HUES48 (cell line): ENCODE measurements at regions not wholly inside any gene's neighbourhood (a gene's known extent, or its start where the extent isn't known, plus 50 kb on each side); places are given as distances from the start of the nearest gene placed in this dataset.

Source experiments
- H3K27ac ChIP-seq: one replicate; pipeline ENCODE4 v1.7.0; 2013; ENCODE audit warnings: low read depth, low read length, inconsistent platforms
- H3K27me3 ChIP-seq: 2 replicates; pipeline ENCODE4 v1.6.1; 2013; ENCODE audit warnings: mild to moderate bottlenecking, low read length; ENCODE audit not compliant: control insufficient read depth, insufficient read depth
- H3K36me3 ChIP-seq: 2 replicates; pipeline ENCODE4 v1.6.1; 2013; ENCODE audit warnings: low read length; ENCODE audit not compliant: control insufficient read depth, insufficient read depth
- H3K4me1 ChIP-seq: 2 replicates; pipeline ENCODE4 v1.6.1; 2013; ENCODE audit warnings: mild to moderate bottlenecking, low read length; ENCODE audit not compliant: control insufficient read depth, insufficient read depth
- H3K4me3 ChIP-seq: 2 replicates; pipeline ENCODE4 v1.5.1; 2013; ENCODE audit warnings: mild to moderate bottlenecking, low read depth, low read length
- H3K9ac ChIP-seq: 2 replicates; pipeline ENCODE4 v1.6.1; 2013; ENCODE audit warnings: mild to moderate bottlenecking, low read depth, low read length, moderate library complexity
- H3K9me3 ChIP-seq: 2 replicates; pipeline ENCODE4 v1.6.1; 2013; ENCODE audit warnings: low read length; ENCODE audit not compliant: control insufficient read depth, insufficient read depth

DNA sequence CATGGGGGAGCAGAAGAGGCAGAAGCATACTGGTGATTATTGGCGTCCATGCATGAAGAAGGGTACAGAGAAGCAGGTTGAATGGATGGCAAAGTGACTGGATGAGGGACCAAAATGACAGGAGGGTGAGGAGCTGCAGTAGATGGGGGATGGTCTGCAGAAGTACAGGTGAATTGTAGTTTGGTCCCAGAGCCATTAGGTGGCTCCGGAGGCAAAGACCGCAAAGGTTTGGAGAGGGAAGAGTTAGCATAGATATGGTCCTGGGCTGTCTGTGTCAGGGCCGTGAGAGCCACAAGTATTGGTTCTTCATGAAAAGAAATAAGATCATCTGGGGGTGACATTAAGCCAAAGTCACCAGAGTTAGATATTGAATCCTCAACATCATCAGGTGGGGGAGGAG is 59.0 kb upstream of the ZNF726 start:
- Histone ChIP-seq H3K4me3 (no peak overlapping the region), H3K9me3 (peaks cover 62% of the 10 kb centered on the region), H3K27me3 (no peaks in the 10 kb centered on the region), H3K9ac (no peak overlapping the region), H3K27ac (no peak overlapping the region), H3K36me3 (no peaks in the 10 kb centered on the region), H3K4me1 (no peaks in the 10 kb centered on the region)

DNA sequence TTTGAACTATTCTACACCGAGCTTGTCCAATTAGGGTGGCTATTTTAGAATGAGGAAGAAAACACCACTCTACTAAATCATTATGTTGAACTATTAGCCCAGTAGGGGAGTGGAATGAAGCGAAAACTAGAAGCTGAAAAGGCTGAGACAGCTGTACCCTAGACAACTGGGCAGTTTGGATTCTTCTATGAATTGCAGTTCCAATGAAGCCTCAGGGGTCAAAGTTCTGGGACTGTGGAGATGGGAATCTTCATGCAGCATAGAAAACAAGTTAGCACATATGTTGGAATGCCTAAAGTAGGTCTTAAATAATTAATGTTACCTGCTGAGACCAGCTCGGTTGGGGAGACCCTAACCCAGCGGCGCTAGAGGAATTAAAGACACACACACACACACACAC is 62.7 kb upstream of the ZNF726 start:
- Histone ChIP-seq H3K9me3 (peaks cover 57% of the 10 kb centered on the region), H3K9ac (no peak overlapping the region), H3K4me3 (no peak overlapping the region), H3K4me1 (no peaks in the 10 kb centered on the region), H3K27me3 (no peaks in the 10 kb centered on the region), H3K36me3 (no peaks in the 10 kb centered on the region), H3K27ac (no peak overlapping the region)

DNA sequence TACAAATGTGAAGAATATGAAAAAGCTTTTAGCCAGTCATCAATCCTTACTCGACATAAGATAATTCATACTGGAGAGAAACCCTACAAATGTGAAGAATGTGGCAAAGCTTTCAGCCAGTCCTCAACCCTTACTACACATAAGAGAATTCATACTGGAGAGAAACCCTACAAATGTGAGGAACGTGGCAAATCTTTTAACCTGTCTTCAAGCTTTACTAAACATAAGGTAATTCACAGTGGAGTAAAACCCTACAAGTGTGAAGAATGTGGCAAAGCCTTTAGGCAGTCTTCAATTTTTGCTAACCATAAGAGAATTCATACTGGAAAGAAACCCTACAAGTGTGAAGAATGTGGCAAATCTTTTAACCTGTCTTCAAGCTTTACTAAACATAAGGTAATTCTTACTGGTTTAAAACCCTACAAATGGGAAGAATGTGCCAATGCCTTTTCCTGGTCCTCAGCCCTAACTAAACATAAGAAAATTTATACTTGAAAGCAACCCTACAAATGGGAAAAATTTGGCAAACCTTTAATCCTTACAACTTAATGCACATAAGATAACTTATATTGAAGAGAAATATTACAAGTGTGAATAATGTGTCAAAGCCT is 74.1 kb upstream of the ZNF681 start:
- Histone ChIP-seq H3K9me3 (peaks cover 90% of the 10 kb centered on the region), H3K4me3 (no peak overlapping the region), H3K27ac (no peak overlapping the region), H3K27me3 (no peaks in the 10 kb centered on the region), H3K36me3 (no peaks in the 10 kb centered on the region), H3K9ac (no peak overlapping the region), H3K4me1 (no peaks in the 10 kb centered on the region)

DNA sequence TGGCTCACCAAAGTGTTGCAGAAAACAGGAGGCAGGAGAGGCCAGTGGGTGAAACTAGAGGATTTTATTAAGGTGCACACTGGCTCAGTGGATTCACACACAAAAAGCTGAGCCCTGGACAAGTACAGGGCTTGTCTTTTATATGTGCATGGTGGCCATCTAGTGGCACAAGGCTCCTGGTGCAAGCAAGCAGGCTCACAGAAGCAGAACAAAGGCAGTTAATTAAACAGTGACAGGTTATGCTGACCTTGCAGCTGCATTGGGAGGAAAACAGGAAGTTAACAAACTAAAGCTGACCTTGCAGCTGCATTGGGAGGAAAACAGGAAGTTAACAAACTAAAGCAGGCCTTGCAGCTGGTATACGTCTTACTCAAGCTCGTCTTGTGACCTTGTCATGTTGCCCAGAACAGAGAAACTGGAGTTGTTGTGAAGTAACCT is 65.3 kb upstream of the ZNF681 start:
- Histone ChIP-seq H3K4me1 (no peaks in the 10 kb centered on the region), H3K36me3 (0 out of 2 replicates have a peak, but pooled peaks cover 5% of the 10 kb centered on the region), H3K9me3 (peaks cover 60% of the 10 kb centered on the region), H3K27ac (no peak overlapping the region), H3K27me3 (no peaks in the 10 kb centered on the region), H3K4me3 (no peak overlapping the region), H3K9ac (no peak overlapping the region)

DNA sequence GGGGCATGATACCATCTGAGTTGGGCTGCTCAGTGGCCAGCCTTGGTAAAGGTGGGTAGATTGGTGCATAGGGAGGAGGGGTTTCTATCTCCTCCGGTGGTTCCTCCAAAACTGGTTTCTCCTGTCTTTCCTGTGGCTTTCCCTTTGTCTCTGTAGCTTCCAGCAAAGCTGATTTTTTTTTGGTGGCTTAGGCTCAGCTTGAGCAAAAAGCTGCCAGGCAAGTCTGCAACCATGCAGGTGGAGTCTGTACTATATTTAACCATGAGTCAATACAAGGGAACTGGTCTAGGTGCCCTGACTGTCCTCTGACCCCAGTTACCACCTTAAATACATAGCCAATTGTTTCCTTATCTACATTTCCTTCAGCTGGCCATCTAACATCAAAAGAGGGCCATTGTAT is 64.0 kb upstream of the ZNF681 start:
- Histone ChIP-seq H3K4me1 (no peaks in the 10 kb centered on the region), H3K9me3 (peaks cover 61% of the 10 kb centered on the region), H3K36me3 (0 out of 2 replicates have a peak, but pooled peaks cover 5% of the 10 kb centered on the region), H3K4me3 (no peak overlapping the region), H3K27ac (no peak overlapping the region), H3K27me3 (no peaks in the 10 kb centered on the region), H3K9ac (no peak overlapping the region)

DNA sequence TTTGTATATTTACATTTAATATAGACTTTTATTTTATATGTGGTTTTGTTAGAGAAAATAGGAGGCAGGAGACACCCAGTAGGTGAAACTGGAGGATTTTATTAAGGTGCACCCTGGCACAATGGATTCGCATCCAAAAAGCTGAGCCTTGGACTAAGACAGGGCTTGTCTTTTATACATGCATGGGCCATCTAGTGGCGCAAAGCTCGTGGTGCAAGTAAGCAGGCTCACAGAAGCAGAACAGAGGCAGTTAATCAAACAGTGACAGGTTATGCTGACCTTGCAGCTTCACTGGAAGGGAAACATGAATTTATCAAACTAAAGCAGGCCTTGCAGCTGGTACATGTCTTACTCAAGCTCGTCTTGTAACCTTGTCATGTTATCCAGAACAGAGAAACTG is 58.8 kb upstream of the ZNF681 start:
- no peaks in the 10 kb centered on the region for H3K4me1 ChIP-seq
- no peak overlapping the region for H3K4me3 ChIP-seq
- peaks cover 23% of the 10 kb centered on the region for H3K36me3 ChIP-seq
- H3K9me3 ChIP-seq = peaks cover 27% of the 10 kb centered on the region
- H3K27ac ChIP-seq = no peak overlapping the region
- no peaks in the 10 kb centered on the region for H3K27me3 ChIP-seq
- H3K9ac ChIP-seq = no peak overlapping the region

DNA sequence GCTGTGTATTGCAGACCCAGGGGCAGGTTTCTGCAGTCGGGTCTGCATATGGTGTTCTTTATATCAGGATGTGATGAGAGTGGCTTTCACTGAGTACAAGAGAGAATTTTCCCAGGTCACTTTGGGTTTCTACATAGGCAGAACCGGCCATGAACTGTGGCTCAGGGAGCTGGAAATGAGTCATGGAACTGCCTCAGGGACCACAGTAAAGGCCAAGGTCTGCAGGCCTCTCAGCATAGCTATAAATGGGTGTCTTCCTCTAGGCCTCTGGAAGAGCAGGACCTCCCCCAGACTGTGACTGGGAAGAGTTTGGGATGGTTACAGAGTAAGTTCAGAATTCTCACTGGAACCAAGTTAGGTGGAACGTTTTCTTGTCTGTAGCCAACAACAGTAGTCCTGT is 51.8 kb upstream of the ZNF681 start:
- Histone ChIP-seq H3K4me1 (no peaks in the 10 kb centered on the region), H3K9me3 (no peaks in the 10 kb centered on the region), H3K4me3 (no peak overlapping the region), H3K9ac (no peak overlapping the region), H3K36me3 (peaks cover 29% of the 10 kb centered on the region), H3K27ac (no peak overlapping the region), H3K27me3 (no peaks in the 10 kb centered on the region)
